GM12873 (cell line): ENCODE measurements at regions not wholly inside any gene's neighbourhood (a gene's known extent, or its start where the extent isn't known, plus 50 kb on each side); places are given as distances from the start of the nearest gene placed in this dataset.

Experiments
- TF ChIP-seq, protein P1 (sequence below): IDR thresholded peaks from 2 replicates; pipeline ENCODE4 v1.5.1; 2012; ENCODE audit warnings: low read depth, mild to moderate bottlenecking, moderate library complexity, low read length, control low read depth; ENCODE audit not compliant: insufficient read depth; ENCODE audit errors: missing control alignments

DNA sequence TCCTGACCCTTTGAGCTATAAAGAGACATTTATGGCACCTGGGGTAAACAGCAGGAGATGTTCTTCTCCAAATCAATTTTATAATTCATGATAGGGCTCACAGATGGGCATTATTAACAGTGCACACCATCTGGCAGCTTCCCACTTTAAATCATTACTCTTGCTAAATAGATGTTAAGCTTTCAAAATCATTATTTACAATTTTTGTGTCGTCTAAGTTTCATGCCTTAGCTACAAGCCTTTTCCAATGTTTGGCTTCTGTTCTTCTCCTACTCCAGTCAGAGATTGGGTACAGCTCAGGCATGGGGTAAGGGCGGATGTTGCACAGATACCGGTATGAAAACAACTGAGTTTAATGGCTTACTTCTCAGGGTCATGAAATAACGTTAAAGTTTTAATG is 120.9 kb upstream of the PFN2 start:
- TF ChIP-seq, protein P1, sequence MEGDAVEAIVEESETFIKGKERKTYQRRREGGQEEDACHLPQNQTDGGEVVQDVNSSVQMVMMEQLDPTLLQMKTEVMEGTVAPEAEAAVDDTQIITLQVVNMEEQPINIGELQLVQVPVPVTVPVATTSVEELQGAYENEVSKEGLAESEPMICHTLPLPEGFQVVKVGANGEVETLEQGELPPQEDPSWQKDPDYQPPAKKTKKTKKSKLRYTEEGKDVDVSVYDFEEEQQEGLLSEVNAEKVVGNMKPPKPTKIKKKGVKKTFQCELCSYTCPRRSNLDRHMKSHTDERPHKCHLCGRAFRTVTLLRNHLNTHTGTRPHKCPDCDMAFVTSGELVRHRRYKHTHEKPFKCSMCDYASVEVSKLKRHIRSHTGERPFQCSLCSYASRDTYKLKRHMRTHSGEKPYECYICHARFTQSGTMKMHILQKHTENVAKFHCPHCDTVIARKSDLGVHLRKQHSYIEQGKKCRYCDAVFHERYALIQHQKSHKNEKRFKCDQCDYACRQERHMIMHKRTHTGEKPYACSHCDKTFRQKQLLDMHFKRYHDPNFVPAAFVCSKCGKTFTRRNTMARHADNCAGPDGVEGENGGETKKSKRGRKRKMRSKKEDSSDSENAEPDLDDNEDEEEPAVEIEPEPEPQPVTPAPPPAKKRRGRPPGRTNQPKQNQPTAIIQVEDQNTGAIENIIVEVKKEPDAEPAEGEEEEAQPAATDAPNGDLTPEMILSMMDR = no peak

DNA sequence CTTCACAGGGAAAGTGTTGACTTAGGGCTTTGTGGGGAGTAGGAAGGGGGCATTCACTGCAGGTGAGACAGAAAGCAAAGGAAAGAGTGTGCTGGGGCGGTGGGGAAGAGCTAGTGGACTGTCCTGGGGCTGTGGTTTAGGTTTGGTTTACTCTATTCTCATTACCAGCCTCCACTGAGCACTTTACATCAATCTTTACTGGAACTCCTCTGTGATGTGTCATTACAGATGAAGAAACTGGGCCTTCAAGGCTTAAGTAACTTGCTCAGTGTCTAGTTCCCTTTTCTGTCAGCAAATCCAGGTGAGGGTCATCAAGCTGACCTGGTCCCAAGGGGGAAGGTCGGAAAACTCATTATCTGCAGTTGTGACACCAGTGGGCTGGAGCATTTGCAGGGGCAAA is 120.2 kb upstream of the PFN2 start:
- TF ChIP-seq, protein P1 = no peak

DNA sequence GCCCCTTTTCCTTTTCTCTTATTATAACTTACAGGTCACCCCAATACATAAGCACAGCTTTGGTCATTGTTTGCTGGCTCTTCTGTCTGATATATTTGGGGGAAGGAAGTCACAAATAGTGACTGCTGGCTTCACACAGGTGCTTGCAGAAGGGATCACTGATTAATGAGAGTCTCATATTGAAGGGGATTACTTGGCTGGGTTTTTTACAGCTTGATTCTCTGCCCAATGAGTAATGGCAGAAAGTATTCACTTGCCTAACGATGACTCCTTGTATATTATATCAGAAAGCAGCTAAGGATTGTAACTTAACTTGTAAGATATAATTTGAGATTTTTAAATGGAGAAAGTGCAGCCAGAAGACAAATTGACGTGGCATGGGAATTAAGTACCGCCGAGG is 119.3 kb upstream of the PFN2 start:
- TF ChIP-seq, protein P1 = no peak

DNA sequence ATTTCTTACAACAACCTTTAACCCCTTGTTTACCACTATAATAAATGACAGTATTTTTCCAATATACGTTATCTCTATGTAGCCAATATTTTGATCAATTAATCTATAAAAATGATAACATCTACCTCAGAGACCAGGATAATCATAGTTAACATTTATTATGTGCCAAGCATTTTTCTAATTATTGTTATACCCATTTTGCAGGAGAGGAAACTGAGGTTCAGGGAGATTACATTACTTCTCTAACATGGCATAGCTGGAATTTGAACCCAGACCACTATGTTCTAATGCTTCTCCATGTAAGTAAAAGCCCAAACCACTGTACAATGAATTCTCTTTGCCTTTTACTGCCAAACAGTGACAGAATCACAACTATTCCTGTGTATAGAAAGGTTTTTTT is 113.4 kb upstream of the PFN2 start:
- TF ChIP-seq, protein P1 = no peak

DNA sequence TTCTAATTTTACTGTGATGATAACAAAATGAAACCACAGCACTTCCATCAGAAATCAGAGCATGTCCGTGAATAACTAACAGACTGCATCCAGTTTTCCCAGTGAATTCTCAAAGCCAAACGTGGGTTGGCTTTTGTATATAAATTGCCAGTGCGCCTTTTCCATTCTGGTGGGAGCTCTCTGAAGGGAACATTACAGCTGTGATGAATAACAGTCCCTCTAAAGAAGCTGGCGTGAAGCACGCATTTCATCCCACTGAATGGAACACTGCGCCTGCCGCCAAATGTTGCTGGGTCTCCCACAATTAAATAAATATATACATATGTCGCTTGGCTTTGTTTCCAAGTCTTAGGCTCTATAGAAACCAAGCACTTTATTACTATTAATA is 113.0 kb upstream of the PFN2 start:
- TF ChIP-seq, protein P1 = no peak

DNA sequence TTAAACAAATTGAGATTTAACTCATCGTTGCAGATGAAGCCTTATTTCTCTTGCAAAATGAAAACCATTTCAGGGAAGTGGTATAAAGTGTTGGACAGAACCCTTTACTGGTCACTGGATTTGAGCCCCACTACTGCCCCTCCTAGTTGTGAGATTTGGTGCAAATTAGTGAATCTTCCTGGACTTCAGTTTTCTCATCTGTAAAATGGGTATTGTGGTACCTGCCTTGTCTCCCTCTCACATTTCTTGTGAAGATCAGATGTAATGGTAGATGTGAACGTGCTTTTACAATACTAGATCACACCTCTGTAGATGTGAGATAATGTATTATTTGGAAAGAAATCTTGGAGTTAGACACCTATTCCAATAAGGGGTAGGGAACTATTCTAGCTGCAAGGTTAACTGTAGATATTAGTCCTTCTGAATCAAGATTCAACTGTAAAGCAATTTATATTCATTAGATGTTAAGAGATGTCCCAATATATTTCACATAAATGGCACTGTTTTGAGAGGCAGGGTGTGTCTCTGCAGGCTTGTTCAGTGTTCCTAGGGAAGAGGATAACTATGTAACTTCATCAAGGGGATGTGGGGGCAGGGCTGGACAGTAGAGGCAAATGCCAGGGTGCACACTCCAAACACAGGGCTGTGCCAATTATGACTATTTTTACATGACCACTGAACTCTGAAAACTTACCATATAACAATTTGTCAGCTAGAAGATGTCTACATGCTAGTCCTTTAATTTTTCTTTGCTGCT is 112.4 kb upstream of the PFN2 start:
- TF ChIP-seq, protein P1 = no peak

DNA sequence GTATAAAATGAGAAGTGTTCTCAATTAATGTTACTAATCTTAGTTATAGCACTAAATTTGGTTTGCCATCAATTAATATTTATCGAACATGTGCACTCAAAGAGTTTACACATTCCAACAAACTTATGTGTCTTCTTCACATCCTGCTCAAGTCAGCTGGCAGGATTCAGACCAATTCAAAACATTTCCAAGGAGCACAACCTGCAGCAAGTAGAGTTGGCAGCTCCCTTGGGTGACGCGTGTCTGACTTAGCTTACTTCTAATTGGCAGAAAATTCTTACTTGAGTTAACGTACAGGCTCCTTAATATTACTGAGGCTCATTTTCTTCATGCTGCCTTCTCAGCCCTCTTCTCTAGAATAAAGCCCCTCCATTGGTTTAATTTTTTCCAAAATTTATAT is 110.4 kb upstream of the PFN2 start:
- TF ChIP-seq, protein P1 = no peak
